ENCODE measurements at regions not wholly inside any gene's neighbourhood (a gene's known extent, or its start where the extent isn't known, plus 50 kb on each side); places are given as distances from the start of the nearest gene placed in this dataset.
"Not testable (repeated sequence)": the region's sequence is repeated elsewhere in the genome, so short reads cannot be mapped to it uniquely, and the experiment has no call there.

GRCh38 chr3:86887876-86888275 is 103.1 kb downstream of the VGLL3 start:
- Histone ChIP-seq H3K9me3 (no peaks in the 10 kb centered on the region), H3K27me3 (no peaks in the 10 kb centered on the region), H3K4me3 (no peak overlapping the region), H3K27ac (no peak overlapping the region), H3K4me1 (no peaks in the 10 kb centered on the region), H3K36me3 (no peaks in the 10 kb centered on the region)
- FAIRE-seq (no peak), DNase-seq (no peak), ATAC-seq (no peak)
- no peak for TF ChIP-seq CTCF (IDR thresholded peaks at IDR 0.05)
- intact Hi-C loops (cut with DNase I): no loop called here

GRCh38 chr3:86880066-86880465 is 110.9 kb downstream of the VGLL3 start:
- Histone ChIP-seq H3K4me1 (no peaks in the 10 kb centered on the region), H3K27me3 (no peaks in the 10 kb centered on the region), H3K27ac (no peak overlapping the region), H3K4me3 (no peak overlapping the region), H3K9me3 (no peaks in the 10 kb centered on the region), H3K36me3 (no peaks in the 10 kb centered on the region)
- FAIRE-seq: no peak
- no peak for ATAC-seq
- WGBS, 2 donors: 92 to 94% methylated on average over 6 of the region's 6 CpGs
- no peak for TF ChIP-seq CTCF (IDR thresholded peaks at IDR 0.05)
- no peak for DNase-seq
- intact Hi-C loops (cut with DNase I): no loop called here

GRCh38 chr3:86876504-86877181 is 114.3 kb downstream of the VGLL3 start:
- peak in 4 of 6 donors; percentile 16 to 29 (median 22) for DNase-seq

GRCh38 chr3:86874790-86875189 is 116.2 kb downstream of the VGLL3 start:
- H3K4me3 ChIP-seq; ATAC-seq; FAIRE-seq; H3K27me3 ChIP-seq; H3K4me1 ChIP-seq; H3K36me3 ChIP-seq; intact Hi-C loops (cut with DNase I); DNase-seq; H3K9me3 ChIP-seq; H3K27ac ChIP-seq: not testable (repeated sequence)
- 81 to 82% methylated on average over 1 of the region's 1 CpG for WGBS, 2 donors

More at GRCh38 chr3:86876504-86877181, 114.3 kb downstream of the VGLL3 start:
- ATAC-seq: peak; percentile 55 to 92 (median 74)
- H3K27ac ChIP-seq; H3K36me3 ChIP-seq; intact Hi-C loops (cut with DNase I); H3K4me1 ChIP-seq; H3K4me3 ChIP-seq; H3K27me3 ChIP-seq; FAIRE-seq; H3K9me3 ChIP-seq: not testable (repeated sequence)
- WGBS, 2 donors: 34 to 47% methylated on average over 5 of the region's 5 CpGs

- ATAC-seq (no peak), FAIRE-seq (no peak), DNase-seq (no peak)
- H3K9me3 ChIP-seq: no peaks in the 10 kb centered on the region
- no peaks in the 10 kb centered on the region for H3K27me3 ChIP-seq
- intact Hi-C loops (cut with DNase I): no loop called here
- no peak for TF ChIP-seq CTCF (IDR thresholded peaks at IDR 0.05)
- H3K4me1 ChIP-seq: no peaks in the 10 kb centered on the region
- H3K4me3 ChIP-seq: no peak overlapping the region
- H3K27ac ChIP-seq: no peak overlapping the region
- WGBS, 2 donors: 40 to 61% methylated on average over 4 of the region's 4 CpGs
- no peaks in the 10 kb centered on the region for H3K36me3 ChIP-seq
These were observed 121.4 kb downstream of the VGLL3 start for GRCh38 chr3:86869566-86869965.

GRCh38 chr3:86867982-86868381 is 123.0 kb downstream of the VGLL3 start:
- TF ChIP-seq CTCF (IDR thresholded peaks at IDR 0.05): no peak
- no peak overlapping the region for H3K27ac ChIP-seq
- no peak overlapping the region for H3K4me3 ChIP-seq
- no peaks in the 10 kb centered on the region for H3K4me1 ChIP-seq
- H3K27me3 ChIP-seq: no peaks in the 10 kb centered on the region
- intact Hi-C loops (cut with DNase I): no loop called here
- no peaks in the 10 kb centered on the region for H3K36me3 ChIP-seq
- H3K9me3 ChIP-seq: no peaks in the 10 kb centered on the region
- ATAC-seq (no peak), FAIRE-seq (peak; percentile 9), DNase-seq (no peak)
- WGBS, 2 donors: 47 to 65% methylated on average over 2 of the region's 2 CpGs
